ENCODE measurements at regions not wholly inside any gene's neighbourhood (a gene's known extent, or its start where the extent isn't known, plus 50 kb on each side); places are given as distances from the start of the nearest gene placed in this dataset.

GRCh38 chr6:56772737-56773184, 130.1 kb upstream of the DST start:
- H3K4me2 ChIP-seq (ENCODE audit: low read length), result peak overlapping the region; percentile 68
- peaks cover 3% of the 10 kb centered on the region for H3K36me3 Mint-ChIP-seq (ENCODE audit: low read depth, unreplicated experiment)
- peak overlapping the region; percentile 33 for H3K27ac ChIP-seq (ENCODE audit: low read depth, low read length)

GRCh38 chr6:56771929-56772607, 129.4 kb upstream of the DST start:
- H2AFZ ChIP-seq (ENCODE audit: low read depth, low read length), result no peak overlapping the region
- no peaks in the 10 kb centered on the region for H3K9me3 ChIP-seq (ENCODE audit: insufficient read depth, low read depth, low read length)
- H3K4me3 Mint-ChIP-seq (ENCODE audit: unreplicated experiment), result no peak overlapping the region
- peak overlapping the region; percentile 33 for H3K27ac ChIP-seq (ENCODE audit: low read depth, low read length)
- H3K36me3 ChIP-seq (ENCODE audit: insufficient read depth, low read length), result no peaks in the 10 kb centered on the region
- H3K27me3 Mint-ChIP-seq (ENCODE audit: low read depth, unreplicated experiment), result no peaks in the 10 kb centered on the region
- no peak for TF ChIP-seq EZH2 (IDR thresholded peaks at IDR 0.05; ENCODE audit: insufficient read depth, low read length)
- TF ChIP-seq, protein P1, sequence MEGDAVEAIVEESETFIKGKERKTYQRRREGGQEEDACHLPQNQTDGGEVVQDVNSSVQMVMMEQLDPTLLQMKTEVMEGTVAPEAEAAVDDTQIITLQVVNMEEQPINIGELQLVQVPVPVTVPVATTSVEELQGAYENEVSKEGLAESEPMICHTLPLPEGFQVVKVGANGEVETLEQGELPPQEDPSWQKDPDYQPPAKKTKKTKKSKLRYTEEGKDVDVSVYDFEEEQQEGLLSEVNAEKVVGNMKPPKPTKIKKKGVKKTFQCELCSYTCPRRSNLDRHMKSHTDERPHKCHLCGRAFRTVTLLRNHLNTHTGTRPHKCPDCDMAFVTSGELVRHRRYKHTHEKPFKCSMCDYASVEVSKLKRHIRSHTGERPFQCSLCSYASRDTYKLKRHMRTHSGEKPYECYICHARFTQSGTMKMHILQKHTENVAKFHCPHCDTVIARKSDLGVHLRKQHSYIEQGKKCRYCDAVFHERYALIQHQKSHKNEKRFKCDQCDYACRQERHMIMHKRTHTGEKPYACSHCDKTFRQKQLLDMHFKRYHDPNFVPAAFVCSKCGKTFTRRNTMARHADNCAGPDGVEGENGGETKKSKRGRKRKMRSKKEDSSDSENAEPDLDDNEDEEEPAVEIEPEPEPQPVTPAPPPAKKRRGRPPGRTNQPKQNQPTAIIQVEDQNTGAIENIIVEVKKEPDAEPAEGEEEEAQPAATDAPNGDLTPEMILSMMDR (IDR thresholded peaks at IDR 0.05; ENCODE audit: insufficient read depth, low read depth, low read length), result no peak
- peaks cover 97% of the 10 kb centered on the region for H3K79me2 ChIP-seq (ENCODE audit: insufficient read depth, low read length)
- DNase-seq (ENCODE audit: low read depth), result no peak
- H3K4me1 Mint-ChIP-seq (ENCODE audit: low read depth, unreplicated experiment), result peaks cover 64% of the 10 kb centered on the region
- no peak overlapping the region for H3K9ac ChIP-seq (ENCODE audit: low read length)
- H3K27ac Mint-ChIP-seq (ENCODE audit: unreplicated experiment), result peak overlapping the region; percentile 88
- H3K4me1 ChIP-seq (ENCODE audit: insufficient read depth, low read length), result peaks cover 31% of the 10 kb centered on the region
- no peaks in the 10 kb centered on the region for H3K27me3 ChIP-seq (ENCODE audit: insufficient read depth, low read length)
- H3K4me3 ChIP-seq (ENCODE audit: insufficient read depth, low read depth, low read length), result no peak overlapping the region
- H3K9me3 Mint-ChIP-seq (ENCODE audit: unreplicated experiment), result no peaks in the 10 kb centered on the region
- no peaks in the 10 kb centered on the region for H3K36me3 Mint-ChIP-seq (ENCODE audit: low read depth, unreplicated experiment)
- no peak for FAIRE-seq
- H4K20me1 ChIP-seq (ENCODE audit: insufficient read depth, low read length), result peaks cover 70% of the 10 kb centered on the region
- no peak overlapping the region for H3K4me2 ChIP-seq (ENCODE audit: low read length)

More at GRCh38 chr6:56772737-56773184, 130.1 kb upstream of the DST start:
- TF ChIP-seq, protein P1 (IDR thresholded peaks at IDR 0.05; ENCODE audit: insufficient read depth, low read depth, low read length), result peak; percentile 7
- TF ChIP-seq EZH2 (IDR thresholded peaks at IDR 0.05; ENCODE audit: insufficient read depth, low read length), result no peak
- no peaks in the 10 kb centered on the region for H3K9me3 ChIP-seq (ENCODE audit: insufficient read depth, low read depth, low read length)
- H4K20me1 ChIP-seq (ENCODE audit: insufficient read depth, low read length), result peaks cover 72% of the 10 kb centered on the region
- H3K9ac ChIP-seq (ENCODE audit: low read length), result no peak overlapping the region
- H3K4me3 Mint-ChIP-seq (ENCODE audit: unreplicated experiment), result no peak overlapping the region
- peaks cover 27% of the 10 kb centered on the region for H3K4me1 ChIP-seq (ENCODE audit: insufficient read depth, low read length)
- H3K27ac Mint-ChIP-seq (ENCODE audit: unreplicated experiment), result peak overlapping the region; percentile 88
- FAIRE-seq (peak; percentile 93), DNase-seq (ENCODE audit: low read depth) (peak; percentile 86)
- H3K4me3 ChIP-seq (ENCODE audit: insufficient read depth, low read depth, low read length), result no peak overlapping the region
- no peak overlapping the region for H2AFZ ChIP-seq (ENCODE audit: low read depth, low read length)
- no peaks in the 10 kb centered on the region for H3K9me3 Mint-ChIP-seq (ENCODE audit: unreplicated experiment)
- peaks cover 58% of the 10 kb centered on the region for H3K4me1 Mint-ChIP-seq (ENCODE audit: low read depth, unreplicated experiment)
- H3K27me3 ChIP-seq (ENCODE audit: insufficient read depth, low read length), result no peaks in the 10 kb centered on the region
- no peaks in the 10 kb centered on the region for H3K27me3 Mint-ChIP-seq (ENCODE audit: low read depth, unreplicated experiment)
- H3K79me2 ChIP-seq (ENCODE audit: insufficient read depth, low read length), result peaks cover 97% of the 10 kb centered on the region
- no peaks in the 10 kb centered on the region for H3K36me3 ChIP-seq (ENCODE audit: insufficient read depth, low read length)

GRCh38 chr6:56771189-56771588, 128.5 kb upstream of the DST start:
- DNase-seq (ENCODE audit: low read depth), result no peak
- Mint-ChIP-seq H3K27me3 (ENCODE audit: low read depth, unreplicated experiment) (no peaks in the 10 kb centered on the region), H3K9me3 (ENCODE audit: unreplicated experiment) (no peaks in the 10 kb centered on the region), H3K36me3 (ENCODE audit: low read depth, unreplicated experiment) (no peaks in the 10 kb centered on the region), H3K4me3 (ENCODE audit: unreplicated experiment) (no peak overlapping the region), H3K27ac (ENCODE audit: unreplicated experiment) (no peak overlapping the region), H3K4me1 (ENCODE audit: low read depth, unreplicated experiment) (peaks cover 72% of the 10 kb centered on the region)
- FAIRE-seq, result peak; percentile 84
- H4K20me1 ChIP-seq (ENCODE audit: insufficient read depth, low read length), result peaks cover 75% of the 10 kb centered on the region
- no peaks in the 10 kb centered on the region for H3K9me3 ChIP-seq (ENCODE audit: insufficient read depth, low read depth, low read length)
- H3K27me3 ChIP-seq (ENCODE audit: insufficient read depth, low read length), result no peaks in the 10 kb centered on the region
- H3K79me2 ChIP-seq (ENCODE audit: insufficient read depth, low read length), result peaks cover 97% of the 10 kb centered on the region
- H3K4me2 ChIP-seq (ENCODE audit: low read length), result peak overlapping the region; percentile 45
- H2AFZ ChIP-seq (ENCODE audit: low read depth, low read length), result no peak overlapping the region
- no peak overlapping the region for H3K27ac ChIP-seq (ENCODE audit: low read depth, low read length)
- H3K9ac ChIP-seq (ENCODE audit: low read length), result no peak overlapping the region
- H3K36me3 ChIP-seq (ENCODE audit: insufficient read depth, low read length), result no peaks in the 10 kb centered on the region
- no peak for TF ChIP-seq EZH2 (IDR thresholded peaks at IDR 0.05; ENCODE audit: insufficient read depth, low read length)
- TF ChIP-seq, protein P1 (IDR thresholded peaks at IDR 0.05; ENCODE audit: insufficient read depth, low read depth, low read length), result no peak
- no peak overlapping the region for H3K4me3 ChIP-seq (ENCODE audit: insufficient read depth, low read depth, low read length)
- peaks cover 39% of the 10 kb centered on the region for H3K4me1 ChIP-seq (ENCODE audit: insufficient read depth, low read length)

Data from astrocyte (in vitro differentiated cells and primary cell).